Transverse colon (tissue), 4 donors: ENCODE measurements at regions not wholly inside any gene's neighbourhood (a gene's known extent, or its start where the extent isn't known, plus 50 kb on each side); places are given as distances from the start of the nearest gene placed in this dataset.

ENCODE experiments used
- POLR2AphosphoS5 ChIP-seq, 3 donors: sonication (generic); formaldehyde crosslinking; IDR thresholded peaks; one replicate each; pipeline ENCODE4 v1.6.1; 2016; ENCODE audit warnings: antibody characterized with exemption in 3 of 3
- TF ChIP-seq, protein P1 (sequence below), 5 experiments: fragments of 200-600 bp in 3 of 5; fragments of 450-650 bp in 2 of 5; sonication (generic) in 3 of 5; IDR thresholded peaks; 1 replicate in 2 of 5; 2 replicates in 3 of 5; pipeline ENCODE4 v1.5.1; 2016 to 2017; ENCODE audit warnings: antibody characterized with exemption in 5 of 5, inconsistent platforms in 3 of 5, mild to moderate bottlenecking in 2 of 5, moderate library complexity in 1 of 5

- TF ChIP-seq, protein P1, sequence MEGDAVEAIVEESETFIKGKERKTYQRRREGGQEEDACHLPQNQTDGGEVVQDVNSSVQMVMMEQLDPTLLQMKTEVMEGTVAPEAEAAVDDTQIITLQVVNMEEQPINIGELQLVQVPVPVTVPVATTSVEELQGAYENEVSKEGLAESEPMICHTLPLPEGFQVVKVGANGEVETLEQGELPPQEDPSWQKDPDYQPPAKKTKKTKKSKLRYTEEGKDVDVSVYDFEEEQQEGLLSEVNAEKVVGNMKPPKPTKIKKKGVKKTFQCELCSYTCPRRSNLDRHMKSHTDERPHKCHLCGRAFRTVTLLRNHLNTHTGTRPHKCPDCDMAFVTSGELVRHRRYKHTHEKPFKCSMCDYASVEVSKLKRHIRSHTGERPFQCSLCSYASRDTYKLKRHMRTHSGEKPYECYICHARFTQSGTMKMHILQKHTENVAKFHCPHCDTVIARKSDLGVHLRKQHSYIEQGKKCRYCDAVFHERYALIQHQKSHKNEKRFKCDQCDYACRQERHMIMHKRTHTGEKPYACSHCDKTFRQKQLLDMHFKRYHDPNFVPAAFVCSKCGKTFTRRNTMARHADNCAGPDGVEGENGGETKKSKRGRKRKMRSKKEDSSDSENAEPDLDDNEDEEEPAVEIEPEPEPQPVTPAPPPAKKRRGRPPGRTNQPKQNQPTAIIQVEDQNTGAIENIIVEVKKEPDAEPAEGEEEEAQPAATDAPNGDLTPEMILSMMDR (IDR thresholded peaks at IDR 0.05), result no peak
- no peak for TF ChIP-seq POLR2AphosphoS5 (IDR thresholded peaks at IDR 0.05)
Observed at GRCh38 chr7:25537662-25538375, 309.5 kb upstream of the NPVF start.
